OCI-LY3 (cell line): ENCODE measurements at regions not wholly inside any gene's neighbourhood (a gene's known extent, or its start where the extent isn't known, plus 50 kb on each side); places are given as distances from the start of the nearest gene placed in this dataset.

Experiments
- EZH2phosphoT487 ChIP-seq: fragments of 200-600 bp; shearing (Covaris generic); IDR thresholded peaks from 2 replicates; pipeline ENCODE4 v1.6.1; 2018; ENCODE audit warnings: antibody characterized with exemption, mixed run types, low read depth
- TF ChIP-seq, protein P1 (sequence below): fragments of 200-600, 300-600 bp; sonication (generic); IDR thresholded peaks from 2 replicates; pipeline ENCODE4 v1.5.1; 2014; ENCODE audit warnings: antibody characterized with exemption, low read length, low read depth

DNA sequence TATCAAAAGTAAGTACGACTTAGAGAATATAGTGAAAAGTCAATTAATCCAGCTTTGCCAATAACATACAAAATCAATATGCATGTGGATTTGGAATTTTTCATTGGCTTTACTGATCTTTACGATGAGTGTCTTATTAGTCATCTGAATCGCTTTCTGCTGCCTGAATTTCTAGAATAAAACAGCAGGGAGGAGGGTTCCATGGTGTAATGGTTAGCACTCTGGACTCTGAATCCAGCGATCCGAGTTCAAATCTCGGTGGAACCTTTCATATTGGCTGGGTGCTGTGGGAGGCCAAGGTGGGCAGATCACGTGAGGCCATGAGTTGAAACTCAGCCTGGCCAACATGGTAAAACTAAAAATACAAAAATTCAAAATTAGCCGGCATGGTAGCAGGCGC is 448.8 kb downstream of the RNF144B start:
- TF ChIP-seq, protein P1, sequence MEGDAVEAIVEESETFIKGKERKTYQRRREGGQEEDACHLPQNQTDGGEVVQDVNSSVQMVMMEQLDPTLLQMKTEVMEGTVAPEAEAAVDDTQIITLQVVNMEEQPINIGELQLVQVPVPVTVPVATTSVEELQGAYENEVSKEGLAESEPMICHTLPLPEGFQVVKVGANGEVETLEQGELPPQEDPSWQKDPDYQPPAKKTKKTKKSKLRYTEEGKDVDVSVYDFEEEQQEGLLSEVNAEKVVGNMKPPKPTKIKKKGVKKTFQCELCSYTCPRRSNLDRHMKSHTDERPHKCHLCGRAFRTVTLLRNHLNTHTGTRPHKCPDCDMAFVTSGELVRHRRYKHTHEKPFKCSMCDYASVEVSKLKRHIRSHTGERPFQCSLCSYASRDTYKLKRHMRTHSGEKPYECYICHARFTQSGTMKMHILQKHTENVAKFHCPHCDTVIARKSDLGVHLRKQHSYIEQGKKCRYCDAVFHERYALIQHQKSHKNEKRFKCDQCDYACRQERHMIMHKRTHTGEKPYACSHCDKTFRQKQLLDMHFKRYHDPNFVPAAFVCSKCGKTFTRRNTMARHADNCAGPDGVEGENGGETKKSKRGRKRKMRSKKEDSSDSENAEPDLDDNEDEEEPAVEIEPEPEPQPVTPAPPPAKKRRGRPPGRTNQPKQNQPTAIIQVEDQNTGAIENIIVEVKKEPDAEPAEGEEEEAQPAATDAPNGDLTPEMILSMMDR: no peak
- no peak for TF ChIP-seq EZH2phosphoT487
